B cell (primary cell): ENCODE measurements at regions not wholly inside any gene's neighbourhood (a gene's known extent, or its start where the extent isn't known, plus 50 kb on each side); places are given as distances from the start of the nearest gene placed in this dataset.

Experiments used
- ATAC-seq: fragments of 200-7000 bp; cut with Tn5 transposase; one replicate; pipeline ENCODE4 v1.10.0; 2021; ENCODE audit warnings: low read depth, mild to moderate bottlenecking, moderate number of reproducible peaks, moderate library complexity
- CTCF ChIA-PET: fragments of 350-600 bp; sonication (Branson Sonifier 250); formaldehyde crosslinking; loops from one replicate; lab custom pipeline; 2021; ENCODE audit warnings: antibody characterized with exemption, inconsistent platforms; lab: Charles Lee
- POLR2A ChIA-PET: fragments of 350-600 bp; sonication (Branson Sonifier 250); formaldehyde crosslinking; loops from one replicate; lab custom pipeline; 2021; ENCODE audit warnings: antibody characterized with exemption; lab: Charles Lee
- DNase-seq: peaks from one replicate; pipeline ENCODE4 v3.0.0; 2013
- H2AFZ ChIP-seq: 2 replicates; pipeline ENCODE4 v1.6.1; 2012; ENCODE audit warnings: mild to moderate bottlenecking, low read depth, low read length; ENCODE audit not compliant: insufficient read depth, poor library complexity, severe bottlenecking
- H3K27ac ChIP-seq, 2 donors: 1 replicate in 1 of 2; 2 replicates in 1 of 2; pipeline ENCODE4 v1.5.1; 2012 to 2013; ENCODE audit warnings: low read length in 2 of 2, mild to moderate bottlenecking in 2 of 2, moderate library complexity in 1 of 2
- H3K27me3 ChIP-seq, 4 experiments: fragments of 200-600 bp in 1 of 4; sonication (generic) in 1 of 4; replicated peaks in 1 of 4; 1 replicate in 2 of 4; 2 replicates in 2 of 4; pipeline versions ENCODE4 v1.6.1 to v1.7.0; 2013 to 2016; ENCODE audit warnings: low read length in 3 of 4, mild to moderate bottlenecking in 2 of 4, mixed read lengths in 1 of 4, moderate library complexity in 1 of 4; ENCODE audit not compliant: insufficient read depth in 4 of 4, control insufficient read depth in 3 of 4; ENCODE audit errors: control extremely low read depth in 1 of 4
- H3K36me3 ChIP-seq, 2 experiments: replicated peaks in 1 of 2; 1 replicate in 1 of 2; 2 replicates in 1 of 2; pipeline versions ENCODE4 v1.6.1 to v1.7.1; 2013; ENCODE audit warnings: low read length in 1 of 2; ENCODE audit not compliant: insufficient read depth in 2 of 2, control insufficient read depth in 1 of 2; ENCODE audit errors: control extremely low read depth in 1 of 2, extremely low read depth in 1 of 2
- H3K4me1 ChIP-seq, 2 donors: fragments of 200-600 bp in 1 of 2; sonication (generic) in 1 of 2; 1 replicate in 1 of 2; 2 replicates in 1 of 2; pipeline versions ENCODE4 v1.5.1 to v1.6.1; 2013 to 2017; ENCODE audit warnings: low read length in 2 of 2; ENCODE audit not compliant: control insufficient read depth in 2 of 2, insufficient read depth in 2 of 2
- H3K4me2 ChIP-seq: replicated peaks from 2 replicates; pipeline ENCODE3; 2012; ENCODE audit warnings: mild to moderate bottlenecking, low read depth, low read length; ENCODE audit not compliant: poor library complexity, severe bottlenecking
- H3K4me3 ChIP-seq, 5 experiments: fragments of 200-600 bp in 1 of 5; sonication (generic) in 1 of 5; 1 replicate in 3 of 5; 2 replicates in 2 of 5; pipeline versions ENCODE4 v1.5.1 to v1.7.0; 2011 to 2016; ENCODE audit warnings: low read length in 4 of 5, mild to moderate bottlenecking in 4 of 5, low read depth in 2 of 5, control low read depth in 1 of 5, moderate library complexity in 1 of 5; ENCODE audit not compliant: insufficient read depth in 1 of 5; ENCODE audit errors: control extremely low read depth in 1 of 5, extremely low read depth in 1 of 5
- H3K79me2 ChIP-seq: fragments of 200-600 bp; sonication (generic); one replicate; pipeline ENCODE4 v1.6.0; 2016; ENCODE audit warnings: low read length; ENCODE audit not compliant: control insufficient read depth, insufficient read depth
- H3K9ac ChIP-seq: fragments of 200-600 bp; sonication (generic); 2 replicates; pipeline ENCODE4 v1.6.1; 2017; ENCODE audit warnings: mild to moderate bottlenecking, low read length, moderate library complexity
- H3K9me3 ChIP-seq, 3 donors: one replicate each; pipeline versions ENCODE4 v1.6.1 to v1.7.1; 2013; ENCODE audit warnings: low read length in 2 of 3; ENCODE audit not compliant: control insufficient read depth in 2 of 3, insufficient read depth in 1 of 3; ENCODE audit errors: control extremely low read depth in 1 of 3
- H4K20me1 ChIP-seq: 2 replicates; pipeline ENCODE4 v1.6.0; 2012; ENCODE audit warnings: mild to moderate bottlenecking, low read length; ENCODE audit not compliant: insufficient read depth, control insufficient read depth, poor library complexity, severe bottlenecking
- H3K27ac Mint-ChIP-seq: one replicate; pipeline ENCODE4 v1.8.0; 2021; ENCODE audit warnings: mixed read lengths
- H3K27me3 Mint-ChIP-seq: one replicate; pipeline ENCODE4 v1.8.0; 2021; ENCODE audit warnings: mixed read lengths
- H3K4me1 Mint-ChIP-seq: one replicate; pipeline ENCODE4 v1.8.0; 2021; ENCODE audit warnings: mixed read lengths
- H3K4me3 Mint-ChIP-seq: one replicate; pipeline ENCODE4 v1.8.0; 2021; ENCODE audit warnings: mixed read lengths
- H3K9me3 Mint-ChIP-seq: one replicate; pipeline ENCODE4 v1.8.0; 2022; ENCODE audit warnings: mixed read lengths; ENCODE audit not compliant: insufficient read depth
- CTCF ChIP-seq: fragments of 200-600 bp; IDR thresholded peaks from one replicate; pipeline ENCODE4 v1.8.0; 2022; ENCODE audit warnings: antibody characterized with exemption, mild to moderate bottlenecking
- EZH2 ChIP-seq: IDR thresholded peaks from 2 replicates; pipeline ENCODE4 v1.6.1; 2012; ENCODE audit warnings: borderline replicate concordance, low read depth, mild to moderate bottlenecking, moderate library complexity, low read length; ENCODE audit not compliant: insufficient read depth, poor library complexity, severe bottlenecking
- WGBS: methylation state at CpG from one replicate; pipeline ENCODE4 v1.1.5; 2013; ENCODE audit warnings: missing lambda C conversion rate; ENCODE audit not compliant: insufficient coverage; 5-methylcytosine and 5-hydroxymethylcytosine counted together
- intact Hi-C: fragments of 100-400 bp; cut with micrococcal nuclease; formaldehyde crosslinking; loops from one replicate; pipeline ENCODE4 v1.10.0; 2022

- Histone ChIP-seq H3K79me2 (no peaks in the 10 kb centered on the region), H4K20me1 (no peaks in the 10 kb centered on the region), H3K9ac (no peak overlapping the region), H3K27ac (no peak overlapping the region), H2AFZ (no peak overlapping the region), H3K9me3 (no peaks in the 10 kb centered on the region), H3K4me1 (no peaks in the 10 kb centered on the region), H3K4me3 (no peak overlapping the region), H3K27me3 (no peaks in the 10 kb centered on the region), H3K36me3 (no peaks in the 10 kb centered on the region), H3K4me2 (no peak overlapping the region)
- no peaks in the 10 kb centered on the region for H3K27me3 Mint-ChIP-seq
- intact Hi-C loops: no loop called here
- no peaks in the 10 kb centered on the region for H3K9me3 Mint-ChIP-seq
- ChIA-PET POLR2A (no interaction called here), CTCF (no interaction called here)
- no peak overlapping the region for H3K4me3 Mint-ChIP-seq
- H3K27ac Mint-ChIP-seq: no peak overlapping the region
- DNase-seq: no peak
- TF ChIP-seq CTCF (no peak), EZH2 (no peak)
- WGBS: no CpG with 5 or more reads among the region's 2 CpGs
- no peak for ATAC-seq
- no peaks in the 10 kb centered on the region for H3K4me1 Mint-ChIP-seq
Observed at GRCh38 chr1:189936861-189937260, 540.8 kb downstream of the BRINP3 start.

GRCh38 chr1:189939967-189940366 is 537.7 kb downstream of the BRINP3 start:
- Histone ChIP-seq H3K27ac (no peak overlapping the region), H3K36me3 (no peaks in the 10 kb centered on the region), H3K79me2 (no peaks in the 10 kb centered on the region), H3K4me2 (no peak overlapping the region), H3K9ac (no peak overlapping the region), H3K4me3 (no peak overlapping the region), H3K4me1 (no peaks in the 10 kb centered on the region), H4K20me1 (no peaks in the 10 kb centered on the region), H3K27me3 (no peaks in the 10 kb centered on the region), H3K9me3 (no peaks in the 10 kb centered on the region), H2AFZ (no peak overlapping the region)
- no peak for TF ChIP-seq EZH2
- Mint-ChIP-seq H3K27me3 (no peaks in the 10 kb centered on the region), H3K4me3 (no peak overlapping the region), H3K9me3 (no peaks in the 10 kb centered on the region), H3K4me1 (no peaks in the 10 kb centered on the region), H3K27ac (no peak overlapping the region)
- intact Hi-C loops: no loop called here
- WGBS: no CpG with 5 or more reads among the region's 1 CpG
- ChIA-PET POLR2A (no interaction called here), CTCF (no interaction called here)
- DNase-seq (no peak), ATAC-seq (no peak)
